ENCODE measurements at regions not wholly inside any gene's neighbourhood (a gene's known extent, or its start where the extent isn't known, plus 50 kb on each side); places are given as distances from the start of the nearest gene placed in this dataset.

- intact Hi-C loops (cut with DNase I; ENCODE audit: low total_unique reads), result no loop called here
- TF ChIP-seq CTCF (IDR thresholded peaks at IDR 0.05), result no peak
Observed at GRCh38 chr3:107209302-107209990, 167.8 kb upstream of the CCDC54 start.

GRCh38 chr3:107211608-107212007, 165.6 kb upstream of the CCDC54 start:
- no peak overlapping the region for H3K27ac ChIP-seq
- no peaks in the 10 kb centered on the region for H3K27me3 ChIP-seq
- DNase-seq, result no peak
- H3K9me3 ChIP-seq, result no peaks in the 10 kb centered on the region
- H3K36me3 ChIP-seq, result no peaks in the 10 kb centered on the region
- intact Hi-C loops (cut with DNase I; ENCODE audit: low total_unique reads), result no loop called here
- TF ChIP-seq CTCF (IDR thresholded peaks at IDR 0.05), result no peak
- no peak overlapping the region for H3K4me3 ChIP-seq
- peaks cover 0 to 52% (median 26%) of the 10 kb centered on the region in 4 donors for H3K4me1 ChIP-seq

More at GRCh38 chr3:107209302-107209990, 167.8 kb upstream of the CCDC54 start:
- H3K4me1 ChIP-seq, result peaks cover 0 to 59% (median 29%) of the 10 kb centered on the region in 4 donors
- DNase-seq, result no peak
- no peaks in the 10 kb centered on the region for H3K27me3 ChIP-seq
- peak overlapping the region; percentile 75 to 76 for H3K27ac ChIP-seq
- no peak overlapping the region for H3K4me3 ChIP-seq
- no peaks in the 10 kb centered on the region for H3K36me3 ChIP-seq
- H3K9me3 ChIP-seq, result no peaks in the 10 kb centered on the region

GRCh38 chr3:107212618-107213017, 164.6 kb upstream of the CCDC54 start:
- no peaks in the 10 kb centered on the region for H3K36me3 ChIP-seq
- no peaks in the 10 kb centered on the region for H3K27me3 ChIP-seq
- intact Hi-C loops (cut with DNase I; ENCODE audit: low total_unique reads), result no loop called here
- no peak overlapping the region for H3K27ac ChIP-seq
- no peak overlapping the region for H3K4me3 ChIP-seq
- no peaks in the 10 kb centered on the region for H3K9me3 ChIP-seq
- peaks cover 0 to 42% (median 18%) of the 10 kb centered on the region in 4 donors for H3K4me1 ChIP-seq
- TF ChIP-seq CTCF (IDR thresholded peaks at IDR 0.05), result no peak
- no peak for DNase-seq

- H3K27ac ChIP-seq, result no peak overlapping the region
- no peaks in the 10 kb centered on the region for H3K9me3 ChIP-seq
- peaks cover 0 to 38% (median 17%) of the 10 kb centered on the region in 4 donors for H3K4me1 ChIP-seq
Observed at GRCh38 chr3:107213044-107213669, 164.1 kb upstream of the CCDC54 start.

GRCh38 chr3:107216229-107216628, 161.0 kb upstream of the CCDC54 start:
- Histone ChIP-seq H3K27ac (no peak overlapping the region), H3K4me1 (peaks cover 0 to 15% (median 2%) of the 10 kb centered on the region in 4 donors), H3K27me3 (no peaks in the 10 kb centered on the region), H3K4me3 (no peak overlapping the region), H3K36me3 (no peaks in the 10 kb centered on the region), H3K9me3 (no peaks in the 10 kb centered on the region)
- no peak for TF ChIP-seq CTCF (IDR thresholded peaks at IDR 0.05)
- intact Hi-C loops (cut with DNase I; ENCODE audit: low total_unique reads), result no loop called here
- no peak for DNase-seq

More at GRCh38 chr3:107213044-107213669, 164.1 kb upstream of the CCDC54 start:
- no peak for TF ChIP-seq CTCF (IDR thresholded peaks at IDR 0.05)
- H3K36me3 ChIP-seq, result no peaks in the 10 kb centered on the region
- intact Hi-C loops (cut with DNase I; ENCODE audit: low total_unique reads), result no loop called here
- no peaks in the 10 kb centered on the region for H3K27me3 ChIP-seq
- no peak for DNase-seq
- H3K4me3 ChIP-seq, result no peak overlapping the region

Data from tibial artery (tissue), 4 donors.